ENCODE measurements at regions not wholly inside any gene's neighbourhood (a gene's known extent, or its start where the extent isn't known, plus 50 kb on each side); places are given as distances from the start of the nearest gene placed in this dataset.

DNA sequence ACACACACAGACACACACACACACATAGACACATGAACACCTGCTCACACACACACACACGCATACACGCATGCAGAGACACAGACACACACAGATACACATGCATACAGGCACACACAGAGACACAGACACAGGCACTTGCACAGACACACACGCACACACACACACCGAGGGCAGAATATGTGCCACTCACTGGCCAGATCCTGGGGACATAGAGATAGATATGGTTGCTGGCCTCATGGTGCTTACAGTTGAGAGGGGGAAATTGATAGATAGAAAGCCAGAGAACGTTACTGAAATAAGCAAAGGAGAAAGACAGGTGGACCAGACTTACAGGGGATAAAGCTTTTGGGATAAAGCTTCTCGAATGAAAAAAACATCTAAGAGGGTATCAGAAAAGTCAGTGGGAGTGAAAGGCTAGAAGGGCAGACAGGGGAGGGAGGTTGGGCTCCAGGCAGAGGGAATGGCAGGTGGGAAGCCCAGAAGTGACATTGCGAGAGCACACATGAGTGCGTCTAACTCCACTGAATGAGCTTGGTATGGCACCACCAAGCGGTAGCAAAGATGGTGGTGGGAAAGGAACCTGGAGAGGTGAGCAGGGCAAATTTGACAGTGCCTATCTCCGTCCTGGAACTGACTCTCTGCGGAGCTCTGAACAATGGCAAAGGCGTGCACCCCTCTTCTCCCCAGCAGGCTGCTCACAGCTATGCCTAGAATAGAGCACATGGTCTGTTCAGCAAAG is 390.1 kb upstream of the TRIB2 start:
- H3K9ac ChIP-seq (ENCODE audit: insufficient read length, low read depth): no peak overlapping the region
- no peak overlapping the region for H3K4me3 ChIP-seq (ENCODE audit: insufficient read length, low read depth)
- no peaks in the 10 kb centered on the region for H3K4me1 ChIP-seq (ENCODE audit: insufficient read depth, insufficient read length)
- H3K27me3 ChIP-seq (ENCODE audit: insufficient read depth, insufficient read length): no peaks in the 10 kb centered on the region
- H3K36me3 ChIP-seq (ENCODE audit: insufficient read depth, insufficient read length, low read length): no peaks in the 10 kb centered on the region
- TF ChIP-seq YY1 (IDR thresholded peaks at IDR 0.05; ENCODE audit: insufficient read depth, insufficient read length) (no peak), ZNF274 (IDR thresholded peaks at IDR 0.05; ENCODE audit: low read depth, low read length) (no peak), SUZ12 (IDR thresholded peaks at IDR 0.05; ENCODE audit: extremely low read depth, insufficient read depth, insufficient read length) (no peak)
- no peaks in the 10 kb centered on the region for H3K9me3 ChIP-seq (ENCODE audit: insufficient read depth, low read length)
- DNase-seq (ENCODE audit: low read depth, low spot score): no peak

DNA sequence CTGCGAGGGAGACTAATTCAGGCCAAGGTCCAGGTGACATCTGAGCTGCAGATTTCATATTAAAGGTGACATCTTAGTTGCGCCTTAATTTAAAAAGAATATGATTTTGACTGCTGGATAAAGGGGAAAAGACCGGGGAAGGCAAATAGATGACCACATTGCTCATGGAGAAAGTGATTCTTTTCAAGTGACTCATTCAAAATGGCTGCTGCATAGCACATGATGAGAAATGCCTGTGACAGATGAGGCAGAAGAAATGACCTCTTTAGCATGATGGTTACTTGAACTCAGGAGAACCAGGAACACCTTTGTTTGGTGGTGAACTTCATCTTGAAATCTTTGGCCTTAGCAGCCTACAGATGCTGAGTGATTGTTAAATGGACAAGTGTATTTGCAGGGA is 385.8 kb upstream of the TRIB2 start:
- TF ChIP-seq ZNF274 (IDR thresholded peaks at IDR 0.05; ENCODE audit: low read depth, low read length): no peak
- no peak for TF ChIP-seq SUZ12 (IDR thresholded peaks at IDR 0.05; ENCODE audit: extremely low read depth, insufficient read depth, insufficient read length)
- no peak overlapping the region for H3K9ac ChIP-seq (ENCODE audit: insufficient read length, low read depth)
- no peak for DNase-seq (ENCODE audit: low read depth, low spot score)
- H3K36me3 ChIP-seq (ENCODE audit: insufficient read depth, insufficient read length, low read length): no peaks in the 10 kb centered on the region
- H3K4me1 ChIP-seq (ENCODE audit: insufficient read depth, insufficient read length): no peaks in the 10 kb centered on the region
- H3K27me3 ChIP-seq (ENCODE audit: insufficient read depth, insufficient read length): no peaks in the 10 kb centered on the region
- no peaks in the 10 kb centered on the region for H3K9me3 ChIP-seq (ENCODE audit: insufficient read depth, low read length)
- no peak overlapping the region for H3K4me3 ChIP-seq (ENCODE audit: insufficient read length, low read depth)

DNA sequence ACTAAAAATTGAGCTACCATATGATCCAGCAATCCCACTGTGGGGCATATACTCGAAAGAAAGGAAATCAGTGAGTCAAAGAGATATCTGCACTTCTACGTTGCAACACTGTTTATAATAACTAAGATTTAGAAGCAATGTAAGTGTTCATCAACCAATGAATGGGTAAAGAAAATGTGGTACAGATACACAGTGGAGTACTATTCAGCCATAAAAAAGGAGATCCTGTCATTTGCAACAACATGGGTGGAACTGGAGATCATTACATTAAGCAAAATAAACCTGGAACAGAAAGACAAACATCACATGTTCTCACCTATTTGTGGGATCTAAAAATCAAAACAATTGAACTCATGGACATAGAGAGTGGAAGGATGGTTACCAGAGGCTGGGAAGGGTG is 385.0 kb upstream of the TRIB2 start:
- DNase-seq (ENCODE audit: low read depth, low spot score): no peak
- no peaks in the 10 kb centered on the region for H3K9me3 ChIP-seq (ENCODE audit: insufficient read depth, low read length)
- no peaks in the 10 kb centered on the region for H3K27me3 ChIP-seq (ENCODE audit: insufficient read depth, insufficient read length)
- no peak overlapping the region for H3K4me3 ChIP-seq (ENCODE audit: insufficient read length, low read depth)
- H3K9ac ChIP-seq (ENCODE audit: insufficient read length, low read depth): no peak overlapping the region
- no peak for TF ChIP-seq ZNF274 (IDR thresholded peaks at IDR 0.05; ENCODE audit: low read depth, low read length)
- TF ChIP-seq SUZ12 (IDR thresholded peaks at IDR 0.05; ENCODE audit: extremely low read depth, insufficient read depth, insufficient read length): no peak
- TF ChIP-seq YY1 (IDR thresholded peaks at IDR 0.05; ENCODE audit: insufficient read depth, insufficient read length): no peak
- no peaks in the 10 kb centered on the region for H3K4me1 ChIP-seq (ENCODE audit: insufficient read depth, insufficient read length)
- no peaks in the 10 kb centered on the region for H3K36me3 ChIP-seq (ENCODE audit: insufficient read depth, insufficient read length, low read length)

DNA sequence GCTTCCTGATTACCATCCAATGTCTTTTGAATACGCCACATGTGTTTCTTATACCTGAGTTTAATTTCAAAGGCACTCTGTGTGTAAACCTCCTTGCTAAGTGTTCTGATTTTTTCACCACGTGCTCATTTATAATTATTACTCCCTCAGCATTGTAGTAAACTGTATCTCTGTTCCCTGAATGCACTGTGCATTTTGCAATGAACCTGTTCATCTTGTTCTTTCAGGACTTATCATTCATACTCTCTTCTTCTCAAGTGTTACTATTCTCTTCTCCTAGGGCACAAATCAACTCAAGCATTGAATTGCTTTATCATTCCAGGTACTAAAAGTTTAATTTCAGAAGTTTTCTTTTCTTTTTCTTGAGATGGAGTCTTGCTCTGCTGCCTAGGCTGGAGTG is 383.4 kb upstream of the TRIB2 start:
- no peak for DNase-seq (ENCODE audit: low read depth, low spot score)
- Histone ChIP-seq H3K9me3 (ENCODE audit: insufficient read depth, low read length) (no peaks in the 10 kb centered on the region), H3K9ac (ENCODE audit: insufficient read length, low read depth) (no peak overlapping the region), H3K27me3 (ENCODE audit: insufficient read depth, insufficient read length) (no peaks in the 10 kb centered on the region), H3K4me1 (ENCODE audit: insufficient read depth, insufficient read length) (no peaks in the 10 kb centered on the region), H3K4me3 (ENCODE audit: insufficient read length, low read depth) (no peak overlapping the region), H3K36me3 (ENCODE audit: insufficient read depth, insufficient read length, low read length) (no peaks in the 10 kb centered on the region)
- TF ChIP-seq ZNF274 (IDR thresholded peaks at IDR 0.05; ENCODE audit: low read depth, low read length) (no peak), YY1 (IDR thresholded peaks at IDR 0.05; ENCODE audit: insufficient read depth, insufficient read length) (no peak), SUZ12 (IDR thresholded peaks at IDR 0.05; ENCODE audit: extremely low read depth, insufficient read depth, insufficient read length) (no peak)

DNA sequence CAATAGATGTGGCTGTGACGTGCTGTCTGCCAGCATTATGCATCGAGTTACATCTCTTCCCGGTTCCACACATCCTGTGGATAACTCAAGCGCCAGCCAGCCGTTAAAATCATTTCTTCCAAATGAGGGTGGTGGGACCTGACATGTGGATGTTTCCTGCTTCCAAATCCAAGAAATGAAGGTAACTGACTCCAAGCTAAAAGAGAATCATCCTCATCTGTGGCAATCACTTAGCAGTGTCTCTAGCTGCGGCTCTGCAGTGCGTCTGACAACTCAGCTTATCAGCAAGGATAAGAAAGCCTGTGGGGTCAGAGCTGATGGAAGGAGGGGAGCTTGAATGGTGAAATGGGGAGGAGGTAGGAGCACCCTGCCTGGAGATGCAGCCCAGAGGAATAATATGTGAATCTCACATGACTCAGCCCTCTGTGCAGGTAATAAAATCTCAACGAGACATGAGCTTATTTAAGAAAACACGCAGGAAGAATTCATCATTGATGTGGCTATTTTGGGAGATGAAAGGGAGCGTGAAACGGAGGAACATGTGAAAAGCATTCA is 382.2 kb upstream of the TRIB2 start:
- no peak for TF ChIP-seq YY1 (IDR thresholded peaks at IDR 0.05; ENCODE audit: insufficient read depth, insufficient read length)
- TF ChIP-seq ZNF274 (IDR thresholded peaks at IDR 0.05; ENCODE audit: low read depth, low read length): no peak
- TF ChIP-seq SUZ12 (IDR thresholded peaks at IDR 0.05; ENCODE audit: extremely low read depth, insufficient read depth, insufficient read length): no peak
- Histone ChIP-seq H3K4me1 (ENCODE audit: insufficient read depth, insufficient read length) (no peaks in the 10 kb centered on the region), H3K4me3 (ENCODE audit: insufficient read length, low read depth) (no peak overlapping the region), H3K36me3 (ENCODE audit: insufficient read depth, insufficient read length, low read length) (no peaks in the 10 kb centered on the region), H3K9me3 (ENCODE audit: insufficient read depth, low read length) (no peaks in the 10 kb centered on the region), H3K27me3 (ENCODE audit: insufficient read depth, insufficient read length) (no peaks in the 10 kb centered on the region), H3K9ac (ENCODE audit: insufficient read length, low read depth) (no peak overlapping the region)
- DNase-seq (ENCODE audit: low read depth, low spot score): no peak

DNA sequence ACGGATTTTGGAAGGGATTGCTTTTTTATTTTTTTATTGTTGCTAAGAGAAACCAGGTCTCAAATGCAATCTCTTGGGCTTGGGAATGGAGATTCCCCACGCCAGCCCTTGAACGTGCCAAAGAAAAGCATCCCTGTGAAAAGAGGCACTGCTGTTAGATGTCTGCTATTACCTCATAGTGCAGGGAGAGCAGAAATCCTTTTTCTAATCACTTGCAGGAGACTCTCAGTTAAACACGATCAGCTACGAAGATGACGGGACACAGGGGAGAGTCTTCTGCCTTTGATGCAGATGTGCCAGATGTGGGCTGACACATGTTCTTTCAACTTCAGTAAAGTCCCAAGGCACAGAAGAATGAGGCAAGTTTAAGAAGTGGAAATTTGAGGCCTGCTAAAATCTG is 381.6 kb upstream of the TRIB2 start:
- no peaks in the 10 kb centered on the region for H3K27me3 ChIP-seq (ENCODE audit: insufficient read depth, insufficient read length)
- H3K9me3 ChIP-seq (ENCODE audit: insufficient read depth, low read length): no peaks in the 10 kb centered on the region
- no peak for DNase-seq (ENCODE audit: low read depth, low spot score)
- no peaks in the 10 kb centered on the region for H3K36me3 ChIP-seq (ENCODE audit: insufficient read depth, insufficient read length, low read length)
- H3K4me3 ChIP-seq (ENCODE audit: insufficient read length, low read depth): no peak overlapping the region
- no peak for TF ChIP-seq SUZ12 (IDR thresholded peaks at IDR 0.05; ENCODE audit: extremely low read depth, insufficient read depth, insufficient read length)
- TF ChIP-seq ZNF274 (IDR thresholded peaks at IDR 0.05; ENCODE audit: low read depth, low read length): no peak
- no peak for TF ChIP-seq YY1 (IDR thresholded peaks at IDR 0.05; ENCODE audit: insufficient read depth, insufficient read length)
- no peaks in the 10 kb centered on the region for H3K4me1 ChIP-seq (ENCODE audit: insufficient read depth, insufficient read length)
- H3K9ac ChIP-seq (ENCODE audit: insufficient read length, low read depth): no peak overlapping the region

DNA sequence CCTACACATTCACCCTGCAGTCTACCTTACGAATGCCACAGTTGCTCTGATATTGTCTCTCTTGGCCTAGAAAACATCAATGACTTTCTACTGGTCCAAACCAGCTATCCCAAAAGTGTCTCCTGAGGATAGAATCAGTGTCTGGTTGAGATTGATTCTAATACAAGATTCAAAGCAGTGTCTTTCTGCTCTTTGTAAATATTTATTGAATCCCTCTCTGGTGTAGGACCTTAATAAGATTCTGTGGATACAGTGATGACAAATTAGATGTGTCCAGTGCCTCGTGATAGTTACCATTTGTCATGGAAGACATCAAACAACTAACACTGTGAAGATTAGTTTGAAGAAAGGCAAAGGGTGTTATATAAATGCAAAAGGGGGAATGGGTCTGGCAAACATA is 380.7 kb upstream of the TRIB2 start:
- no peak for TF ChIP-seq YY1 (IDR thresholded peaks at IDR 0.05; ENCODE audit: insufficient read depth, insufficient read length)
- TF ChIP-seq SUZ12 (IDR thresholded peaks at IDR 0.05; ENCODE audit: extremely low read depth, insufficient read depth, insufficient read length): no peak
- TF ChIP-seq ZNF274 (IDR thresholded peaks at IDR 0.05; ENCODE audit: low read depth, low read length): no peak
- no peaks in the 10 kb centered on the region for H3K27me3 ChIP-seq (ENCODE audit: insufficient read depth, insufficient read length)
- no peaks in the 10 kb centered on the region for H3K9me3 ChIP-seq (ENCODE audit: insufficient read depth, low read length)
- no peak overlapping the region for H3K4me3 ChIP-seq (ENCODE audit: insufficient read length, low read depth)
- no peak for DNase-seq (ENCODE audit: low read depth, low spot score)
- H3K4me1 ChIP-seq (ENCODE audit: insufficient read depth, insufficient read length): no peaks in the 10 kb centered on the region
- H3K9ac ChIP-seq (ENCODE audit: insufficient read length, low read depth): no peak overlapping the region
- no peaks in the 10 kb centered on the region for H3K36me3 ChIP-seq (ENCODE audit: insufficient read depth, insufficient read length, low read length)
